GM12878 (cell line): ENCODE measurements at regions not wholly inside any gene's neighbourhood (a gene's known extent, or its start where the extent isn't known, plus 50 kb on each side); places are given as distances from the start of the nearest gene placed in this dataset.

Source experiments
- CBX5 ChIP-seq: sonication (generic); IDR thresholded peaks from 2 replicates; pipeline ENCODE4 v1.6.1; 2016; ENCODE audit warnings: low read depth, moderate library complexity, mild to moderate bottlenecking, inconsistent platforms
- CREB1 ChIP-seq: IDR thresholded peaks from 2 replicates; pipeline ENCODE4 v1.6.1; 2012; ENCODE audit warnings: low read depth, mild to moderate bottlenecking, inconsistent platforms
- EGR1 ChIP-seq, 2 experiments: IDR thresholded peaks; 1 replicate in 1 of 2; 2 replicates in 1 of 2; pipeline ENCODE4 v1.6.1; 2011 to 2012; ENCODE audit warnings: low read depth in 2 of 2, low read length in 2 of 2, borderline replicate concordance in 1 of 2, mild to moderate bottlenecking in 1 of 2, moderate library complexity in 1 of 2
- EP300 ChIP-seq, 2 experiments: fragments of 150-350 bp in 1 of 2; IDR thresholded peaks; 2 replicates each; pipeline ENCODE4 v1.6.1; 2011 to 2012; ENCODE audit warnings: low read depth in 2 of 2, low read length in 2 of 2, borderline replicate concordance in 1 of 2, improper control_type of control experiment in 1 of 2, inconsistent platforms in 1 of 2; ENCODE audit not compliant: control insufficient read depth in 1 of 2
- HDAC2 ChIP-seq: fragments of 200-600 bp; sonication (generic); IDR thresholded peaks from 2 replicates; pipeline ENCODE4 v1.6.1; 2017
- RAD21 ChIP-seq: IDR thresholded peaks from 2 replicates; pipeline ENCODE4 v1.6.1; 2011; ENCODE audit warnings: mild to moderate bottlenecking, low read depth, low read length, moderate library complexity; ENCODE audit not compliant: insufficient read depth
- TBL1XR1 ChIP-seq: IDR thresholded peaks from 2 replicates; pipeline ENCODE4 v1.6.1; 2012; ENCODE audit warnings: low read depth, low read length, improper control_type of control experiment
- TF ChIP-seq, protein P1 (sequence below): IDR thresholded peaks from 2 replicates; pipeline ENCODE4 v1.6.1; 2011; ENCODE audit warnings: borderline replicate concordance, low read depth, mild to moderate bottlenecking, moderate library complexity, low read length; ENCODE audit not compliant: insufficient read depth, poor library complexity, severe bottlenecking
- TF ChIP-seq, protein P2 (sequence below): IDR thresholded peaks from 2 replicates; pipeline ENCODE4 v1.6.1; 2012; ENCODE audit warnings: low read length, inconsistent platforms

DNA sequence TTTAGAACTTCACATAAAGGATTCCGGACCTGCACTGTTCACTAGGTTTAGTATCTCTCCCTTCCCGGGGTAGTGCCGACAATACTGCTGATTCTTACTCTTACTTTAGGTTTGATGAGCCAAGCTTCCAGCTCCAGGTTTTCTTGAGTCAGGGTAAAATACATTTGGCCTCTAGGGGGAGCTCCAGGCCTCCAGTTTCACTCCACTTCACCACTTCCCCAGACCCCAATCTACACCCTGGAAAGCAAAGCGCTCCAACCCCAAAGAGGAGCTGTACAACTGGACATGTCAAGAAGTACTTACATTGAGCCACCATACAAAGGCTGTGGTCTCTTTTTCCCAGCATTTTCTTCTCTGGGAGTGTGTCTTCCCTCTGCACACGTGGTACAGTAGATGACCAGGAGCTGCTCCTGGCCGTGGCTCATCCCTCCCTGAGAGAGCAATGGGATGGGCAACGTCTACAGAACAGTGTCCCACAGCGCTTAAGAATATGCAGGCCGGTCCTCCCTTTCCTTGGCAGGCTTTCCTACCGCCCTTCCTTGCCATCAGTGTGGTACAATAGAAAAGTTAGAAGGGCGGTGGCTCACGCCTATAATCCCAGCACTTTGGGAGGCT lies 93.9 kb upstream of the CCDC80 start (continued):
- TF ChIP-seq, protein P1, sequence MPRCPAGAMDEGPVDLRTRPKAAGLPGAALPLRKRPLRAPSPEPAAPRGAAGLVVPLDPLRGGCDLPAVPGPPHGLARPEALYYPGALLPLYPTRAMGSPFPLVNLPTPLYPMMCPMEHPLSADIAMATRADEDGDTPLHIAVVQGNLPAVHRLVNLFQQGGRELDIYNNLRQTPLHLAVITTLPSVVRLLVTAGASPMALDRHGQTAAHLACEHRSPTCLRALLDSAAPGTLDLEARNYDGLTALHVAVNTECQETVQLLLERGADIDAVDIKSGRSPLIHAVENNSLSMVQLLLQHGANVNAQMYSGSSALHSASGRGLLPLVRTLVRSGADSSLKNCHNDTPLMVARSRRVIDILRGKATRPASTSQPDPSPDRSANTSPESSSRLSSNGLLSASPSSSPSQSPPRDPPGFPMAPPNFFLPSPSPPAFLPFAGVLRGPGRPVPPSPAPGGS, result no peak
- no peak for TF ChIP-seq EP300 (IDR thresholded peaks at IDR 0.05; ENCODE audit: borderline replicate concordance in 1 of 2, control insufficient read depth in 1 of 2, low read depth in 2 of 2, low read length in 2 of 2)
- TF ChIP-seq, protein P2, sequence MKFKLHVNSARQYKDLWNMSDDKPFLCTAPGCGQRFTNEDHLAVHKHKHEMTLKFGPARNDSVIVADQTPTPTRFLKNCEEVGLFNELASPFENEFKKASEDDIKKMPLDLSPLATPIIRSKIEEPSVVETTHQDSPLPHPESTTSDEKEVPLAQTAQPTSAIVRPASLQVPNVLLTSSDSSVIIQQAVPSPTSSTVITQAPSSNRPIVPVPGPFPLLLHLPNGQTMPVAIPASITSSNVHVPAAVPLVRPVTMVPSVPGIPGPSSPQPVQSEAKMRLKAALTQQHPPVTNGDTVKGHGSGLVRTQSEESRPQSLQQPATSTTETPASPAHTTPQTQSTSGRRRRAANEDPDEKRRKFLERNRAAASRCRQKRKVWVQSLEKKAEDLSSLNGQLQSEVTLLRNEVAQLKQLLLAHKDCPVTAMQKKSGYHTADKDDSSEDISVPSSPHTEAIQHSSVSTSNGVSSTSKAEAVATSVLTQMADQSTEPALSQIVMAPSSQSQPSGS, result no peak
- TF ChIP-seq CBX5, result 0 out of 2 replicates have a peak, but pooled peaks have one; percentile 70
- no peak for TF ChIP-seq TBL1XR1
- no peak for TF ChIP-seq CREB1
- TF ChIP-seq EGR1 (IDR thresholded peaks at IDR 0.05; ENCODE audit: borderline replicate concordance in 1 of 2, low read depth in 2 of 2, low read length in 2 of 2), result no peak
- TF ChIP-seq HDAC2, result no peak
- peak; percentile 91 for TF ChIP-seq RAD21
